ENCODE measurements at regions not wholly inside any gene's neighbourhood (a gene's known extent, or its start where the extent isn't known, plus 50 kb on each side); places are given as distances from the start of the nearest gene placed in this dataset.

GRCh38 chr1:104105465-104105864, 355.8 kb downstream of the AMY1C start:
- TF ChIP-seq CTCF (IDR thresholded peaks at IDR 0.05; ENCODE audit: low read depth), result no peak

GRCh38 chr1:104120525-104120924, 370.8 kb downstream of the AMY1C start:
- no peak for TF ChIP-seq CTCF (IDR thresholded peaks at IDR 0.05; ENCODE audit: low read depth)

GRCh38 chr1:104121271-104121670, 371.6 kb downstream of the AMY1C start:
- no peak for TF ChIP-seq CTCF (IDR thresholded peaks at IDR 0.05; ENCODE audit: low read depth)

- no peak for TF ChIP-seq CTCF (IDR thresholded peaks at IDR 0.05; ENCODE audit: low read depth)
Observed at GRCh38 chr1:104125266-104125665, 375.6 kb downstream of the AMY1C start.

- no peak for TF ChIP-seq CTCF (IDR thresholded peaks at IDR 0.05; ENCODE audit: low read depth)
Observed at GRCh38 chr1:104125970-104126369, 376.3 kb downstream of the AMY1C start.

- no peak for TF ChIP-seq CTCF (IDR thresholded peaks at IDR 0.05; ENCODE audit: low read depth)
Observed at GRCh38 chr1:104132382-104132973, 382.8 kb downstream of the AMY1C start.

GRCh38 chr1:104136621-104137020, 386.9 kb downstream of the AMY1C start:
- TF ChIP-seq CTCF (IDR thresholded peaks at IDR 0.05; ENCODE audit: low read depth), result no peak
